ENCODE measurements at regions not wholly inside any gene's neighbourhood (a gene's known extent, or its start where the extent isn't known, plus 50 kb on each side); places are given as distances from the start of the nearest gene placed in this dataset.
"Not testable (repeated sequence)": the region's sequence is repeated elsewhere in the genome, so short reads cannot be mapped to it uniquely, and the experiment has no call there.

DNA sequence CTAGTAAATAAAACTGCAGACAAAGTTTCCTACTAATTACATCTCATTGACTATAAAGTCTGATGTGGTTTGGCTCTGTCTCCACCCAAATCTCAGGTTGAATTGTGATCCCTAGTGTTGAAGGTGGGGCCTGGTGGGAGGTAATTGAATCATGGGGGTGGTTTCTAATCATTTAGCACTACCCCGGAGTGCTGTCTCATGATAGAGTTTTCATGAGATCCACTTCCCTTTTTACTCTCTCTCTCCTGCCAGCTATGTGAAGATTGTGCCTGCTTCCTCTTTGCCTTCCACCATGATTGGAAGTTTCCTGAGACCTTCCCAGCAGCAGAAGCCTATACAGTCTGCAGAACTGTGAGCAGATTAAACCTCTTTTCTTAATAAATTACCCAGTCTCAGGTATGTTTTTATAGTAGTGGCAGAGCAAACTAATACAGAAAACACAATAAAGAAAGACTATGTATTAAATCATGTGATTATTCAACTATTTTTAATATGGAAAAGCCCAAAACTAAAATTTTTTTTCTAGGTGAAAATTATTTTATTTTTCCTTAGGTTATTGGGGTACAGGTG lies 232.1 kb downstream of the FZD1 start:
- intact Hi-C loops (cut with DNase I, micrococcal nuclease): no loop called here
- H3K4me3 Mint-ChIP-seq: no peak overlapping the region
- no peaks in the 10 kb centered on the region for H3K4me1 ChIP-seq (ENCODE audit: insufficient read depth, low read length)
- no peaks in the 10 kb centered on the region for H3K27me3 ChIP-seq (ENCODE audit: control insufficient read depth in 1 of 2, insufficient read depth in 2 of 2, low read length in 2 of 2)
- H3K27ac ChIP-seq (ENCODE audit: low read depth in 1 of 2, low read length in 2 of 2): no peak overlapping the region
- H3K4me3 ChIP-seq (ENCODE audit: low read length): no peak overlapping the region
- TF ChIP-seq, protein P1, sequence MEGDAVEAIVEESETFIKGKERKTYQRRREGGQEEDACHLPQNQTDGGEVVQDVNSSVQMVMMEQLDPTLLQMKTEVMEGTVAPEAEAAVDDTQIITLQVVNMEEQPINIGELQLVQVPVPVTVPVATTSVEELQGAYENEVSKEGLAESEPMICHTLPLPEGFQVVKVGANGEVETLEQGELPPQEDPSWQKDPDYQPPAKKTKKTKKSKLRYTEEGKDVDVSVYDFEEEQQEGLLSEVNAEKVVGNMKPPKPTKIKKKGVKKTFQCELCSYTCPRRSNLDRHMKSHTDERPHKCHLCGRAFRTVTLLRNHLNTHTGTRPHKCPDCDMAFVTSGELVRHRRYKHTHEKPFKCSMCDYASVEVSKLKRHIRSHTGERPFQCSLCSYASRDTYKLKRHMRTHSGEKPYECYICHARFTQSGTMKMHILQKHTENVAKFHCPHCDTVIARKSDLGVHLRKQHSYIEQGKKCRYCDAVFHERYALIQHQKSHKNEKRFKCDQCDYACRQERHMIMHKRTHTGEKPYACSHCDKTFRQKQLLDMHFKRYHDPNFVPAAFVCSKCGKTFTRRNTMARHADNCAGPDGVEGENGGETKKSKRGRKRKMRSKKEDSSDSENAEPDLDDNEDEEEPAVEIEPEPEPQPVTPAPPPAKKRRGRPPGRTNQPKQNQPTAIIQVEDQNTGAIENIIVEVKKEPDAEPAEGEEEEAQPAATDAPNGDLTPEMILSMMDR (IDR thresholded peaks at IDR 0.05): no peak
- H3K9me3 ChIP-seq (ENCODE audit: control insufficient read depth in 1 of 2, insufficient read depth in 1 of 2, low read length in 2 of 2): no peaks in the 10 kb centered on the region
- H3K9me3 Mint-ChIP-seq: peaks cover 12% of the 10 kb centered on the region
- H3K36me3 Mint-ChIP-seq (ENCODE audit: low read depth): no peaks in the 10 kb centered on the region
- H3K27me3 Mint-ChIP-seq: no peaks in the 10 kb centered on the region
- ATAC-seq (ENCODE audit: poor library complexity) (no peak), DNase-seq (peak in 1 of 14 experiments; percentile 15)
- H3K4me1 Mint-ChIP-seq (ENCODE audit: low read depth): no peaks in the 10 kb centered on the region
- no peak overlapping the region for H3K27ac Mint-ChIP-seq
- ChIA-PET CTCF (no interaction called here), POLR2A (no interaction called here)
- H3K36me3 ChIP-seq (ENCODE audit: insufficient read depth, low read length): no peaks in the 10 kb centered on the region

DNA sequence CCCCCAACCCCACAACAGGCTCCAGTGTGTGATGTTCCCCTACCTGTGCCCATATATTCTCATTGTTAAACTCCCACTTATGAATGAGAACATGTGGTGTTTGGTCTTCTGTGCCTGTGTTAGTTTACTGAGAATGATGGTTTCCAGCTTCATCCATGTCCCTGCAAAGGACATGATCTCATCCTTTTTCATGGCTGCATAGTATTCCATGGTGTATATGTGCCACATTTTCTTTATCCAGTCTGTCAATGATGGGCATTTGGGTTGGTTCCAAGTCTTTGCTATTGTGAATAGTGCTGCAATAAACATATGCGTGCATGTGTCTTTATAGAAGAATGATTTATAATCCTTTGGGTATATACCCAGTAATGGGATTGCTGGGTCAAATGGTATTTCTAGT lies 233.0 kb downstream of the FZD1 start:
- intact Hi-C loops (cut with DNase I, micrococcal nuclease); H3K4me1 Mint-ChIP-seq (ENCODE audit: low read depth); DNase-seq; H3K36me3 ChIP-seq (ENCODE audit: insufficient read depth, low read length); CTCF ChIA-PET; H3K4me3 Mint-ChIP-seq; H3K9me3 ChIP-seq (ENCODE audit: control insufficient read depth in 1 of 2, insufficient read depth in 1 of 2, low read length in 2 of 2); H3K27me3 Mint-ChIP-seq; POLR2A ChIA-PET; H3K27ac ChIP-seq (ENCODE audit: low read depth in 1 of 2, low read length in 2 of 2); H3K4me1 ChIP-seq (ENCODE audit: insufficient read depth, low read length); ATAC-seq (ENCODE audit: poor library complexity); H3K36me3 Mint-ChIP-seq (ENCODE audit: low read depth); H3K4me3 ChIP-seq (ENCODE audit: low read length); H3K27me3 ChIP-seq (ENCODE audit: control insufficient read depth in 1 of 2, insufficient read depth in 2 of 2, low read length in 2 of 2); H3K27ac Mint-ChIP-seq: not testable (repeated sequence)
- H3K9me3 Mint-ChIP-seq: peaks cover 12% of the 10 kb centered on the region

DNA sequence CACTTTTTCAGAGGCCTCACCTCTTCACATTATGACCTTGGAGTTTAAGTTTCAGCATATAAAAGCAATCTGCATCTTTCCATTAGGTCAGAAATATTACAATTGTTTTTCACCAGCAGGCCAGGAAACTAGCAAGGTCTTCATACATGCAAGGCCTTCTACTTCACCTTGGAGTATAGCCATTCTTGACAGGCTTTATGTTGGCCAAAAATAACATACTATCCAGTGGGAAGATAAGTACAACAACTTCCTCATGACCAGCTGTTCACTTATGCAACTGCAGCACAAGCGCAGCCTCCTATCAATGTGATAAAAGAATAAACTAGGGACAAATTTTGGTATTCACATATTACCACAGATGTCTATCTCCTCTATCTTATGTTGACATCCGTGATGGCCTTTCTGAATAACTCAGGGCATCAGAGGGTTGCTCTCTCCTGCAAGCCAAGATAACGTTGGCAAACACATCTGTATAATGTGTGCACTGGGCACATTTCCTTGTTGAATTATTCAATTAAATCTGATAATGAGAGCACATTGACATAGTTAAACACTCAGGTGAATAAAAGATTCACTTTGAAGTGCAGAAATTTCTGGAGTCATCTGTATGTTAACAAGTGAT lies 239.8 kb downstream of the FZD1 start:
- H3K4me1 ChIP-seq (ENCODE audit: insufficient read depth, low read length): no peaks in the 10 kb centered on the region
- Mint-ChIP-seq H3K27ac (no peak overlapping the region), H3K9me3 (peaks cover 4% of the 10 kb centered on the region), H3K4me1 (ENCODE audit: low read depth) (no peaks in the 10 kb centered on the region), H3K4me3 (no peak overlapping the region), H3K27me3 (no peaks in the 10 kb centered on the region), H3K36me3 (ENCODE audit: low read depth) (no peaks in the 10 kb centered on the region)
- no peaks in the 10 kb centered on the region for H3K36me3 ChIP-seq (ENCODE audit: insufficient read depth, low read length)
- H3K27me3 ChIP-seq (ENCODE audit: control insufficient read depth in 1 of 2, insufficient read depth in 2 of 2, low read length in 2 of 2): no peaks in the 10 kb centered on the region
- intact Hi-C loops (cut with DNase I, micrococcal nuclease): no loop called here
- ATAC-seq (ENCODE audit: poor library complexity) (no peak), DNase-seq (no peak)
- ChIA-PET CTCF (no interaction called here), POLR2A (no interaction called here)
- TF ChIP-seq, protein P1 (IDR thresholded peaks at IDR 0.05): no peak
- H3K4me3 ChIP-seq (ENCODE audit: low read length): no peak overlapping the region
- H3K9me3 ChIP-seq (ENCODE audit: control insufficient read depth in 1 of 2, insufficient read depth in 1 of 2, low read length in 2 of 2): peaks cover 0 to 5% of the 10 kb centered on the region in 2 experiments
- no peak overlapping the region for H3K27ac ChIP-seq (ENCODE audit: low read depth in 1 of 2, low read length in 2 of 2)

DNA sequence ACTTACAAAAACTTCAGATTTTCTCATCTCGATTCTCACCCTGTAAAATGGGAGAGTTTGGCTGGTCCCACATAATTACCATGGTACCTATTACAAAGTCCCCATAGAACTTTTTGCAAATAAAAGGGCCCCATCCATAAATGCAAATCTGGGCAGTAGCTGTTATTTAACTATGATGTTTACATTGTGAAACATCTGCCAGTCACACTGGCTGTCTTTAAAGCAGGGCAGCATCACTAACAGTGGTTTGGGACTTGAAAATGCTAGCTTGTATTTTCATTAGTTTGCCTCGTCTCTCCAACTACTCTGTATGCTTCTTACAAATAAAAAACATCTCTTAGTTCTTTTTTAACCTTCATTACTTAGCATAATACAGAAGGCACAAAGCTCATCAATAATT lies 240.7 kb downstream of the FZD1 start:
- TF ChIP-seq, protein P1 (IDR thresholded peaks at IDR 0.05): no peak
- Mint-ChIP-seq H3K4me3 (no peak overlapping the region), H3K4me1 (ENCODE audit: low read depth) (no peaks in the 10 kb centered on the region), H3K36me3 (ENCODE audit: low read depth) (no peaks in the 10 kb centered on the region), H3K9me3 (peaks cover 2% of the 10 kb centered on the region), H3K27me3 (no peaks in the 10 kb centered on the region), H3K27ac (no peak overlapping the region)
- intact Hi-C loops (cut with DNase I, micrococcal nuclease): no loop called here
- ChIA-PET CTCF (no interaction called here), POLR2A (no interaction called here)
- Histone ChIP-seq H3K9me3 (ENCODE audit: control insufficient read depth in 1 of 2, insufficient read depth in 1 of 2, low read length in 2 of 2) (peaks cover 0 to 5% of the 10 kb centered on the region in 2 experiments), H3K27me3 (ENCODE audit: control insufficient read depth in 1 of 2, insufficient read depth in 2 of 2, low read length in 2 of 2) (no peaks in the 10 kb centered on the region), H3K36me3 (ENCODE audit: insufficient read depth, low read length) (no peaks in the 10 kb centered on the region), H3K4me3 (ENCODE audit: low read length) (no peak overlapping the region), H3K27ac (ENCODE audit: low read depth in 1 of 2, low read length in 2 of 2) (no peak overlapping the region), H3K4me1 (ENCODE audit: insufficient read depth, low read length) (no peaks in the 10 kb centered on the region)
- DNase-seq (no peak), ATAC-seq (ENCODE audit: poor library complexity) (no peak)

DNA sequence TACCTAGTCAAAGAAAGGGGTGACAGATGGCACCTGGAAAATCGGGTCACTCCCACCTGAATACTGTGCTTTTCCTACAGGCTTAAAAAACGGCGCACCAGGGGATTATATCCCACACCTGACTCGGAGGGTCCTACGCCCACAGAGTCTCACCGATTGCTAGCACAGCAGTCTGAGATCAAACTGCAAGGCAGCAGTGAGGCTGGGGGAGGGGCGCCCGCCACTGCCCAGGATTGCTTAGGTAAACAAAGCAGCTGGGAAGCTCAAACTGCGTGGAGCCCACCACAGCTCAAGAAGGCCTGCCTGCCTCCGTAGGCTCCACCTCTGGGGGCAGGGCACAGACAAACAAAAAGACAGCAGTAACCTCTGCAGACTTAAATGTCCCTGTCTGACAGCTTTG lies 242.7 kb downstream of the FZD1 start:
- H3K4me3 Mint-ChIP-seq; H3K9me3 Mint-ChIP-seq; intact Hi-C loops (cut with DNase I, micrococcal nuclease); ATAC-seq (ENCODE audit: poor library complexity); H3K27ac ChIP-seq (ENCODE audit: low read depth in 1 of 2, low read length in 2 of 2); H3K27me3 Mint-ChIP-seq; H3K4me3 ChIP-seq (ENCODE audit: low read length); POLR2A ChIA-PET; H3K36me3 ChIP-seq (ENCODE audit: insufficient read depth, low read length); H3K27me3 ChIP-seq (ENCODE audit: control insufficient read depth in 1 of 2, insufficient read depth in 2 of 2, low read length in 2 of 2); H3K9me3 ChIP-seq (ENCODE audit: control insufficient read depth in 1 of 2, insufficient read depth in 1 of 2, low read length in 2 of 2); CTCF ChIA-PET; H3K36me3 Mint-ChIP-seq (ENCODE audit: low read depth); H3K4me1 ChIP-seq (ENCODE audit: insufficient read depth, low read length); H3K27ac Mint-ChIP-seq; DNase-seq; H3K4me1 Mint-ChIP-seq (ENCODE audit: low read depth): not testable (repeated sequence)

Measured in CD4-positive, alpha-beta T cell (primary cell).